T-cell (primary cell): ENCODE measurements at regions not wholly inside any gene's neighbourhood (a gene's known extent, or its start where the extent isn't known, plus 50 kb on each side); places are given as distances from the start of the nearest gene placed in this dataset.

Source experiments
- ATAC-seq, 4 experiments: fragments of 200-7000 bp in 3 of 4; fragments of 150-1000 bp in 1 of 4; cut with Tn5 transposase; replicated peaks in 1 of 4; 1 replicate in 3 of 4; 2 replicates in 1 of 4; pipeline ENCODE4 v1.10.0; 2021; ENCODE audit warnings: moderate library complexity in 3 of 4, mild to moderate bottlenecking in 2 of 4, moderate number of reproducible peaks in 1 of 4
- CTCF ChIA-PET, 2 donors: fragments of 300-600 bp; sonication (Branson Sonifier 250); formaldehyde crosslinking; loops; one replicate each; lab custom pipeline; 2022; ENCODE audit warnings: antibody characterized with exemption in 2 of 2; lab: Charles Lee
- POLR2A ChIA-PET, 2 donors: fragments of 300-600 bp; sonication (Branson Sonifier 250); formaldehyde crosslinking; loops; one replicate each; lab custom pipeline; 2022; ENCODE audit warnings: antibody characterized with exemption in 2 of 2; lab: Charles Lee
- DNase-seq, 35 experiments: peaks; one replicate each; pipeline versions ENCODE4 v3.0.0 to v3.0.0-alpha.2; 2013 to 2023
- H3K27ac ChIP-seq: one replicate; pipeline ENCODE4 v1.5.1; 2013; ENCODE audit warnings: low read length
- H3K27me3 ChIP-seq, 2 experiments: replicated peaks in 1 of 2; 1 replicate in 1 of 2; 2 replicates in 1 of 2; pipeline versions ENCODE4 v1.6.1 to v1.7.0; 2013; ENCODE audit warnings: low read length in 1 of 2, mixed read lengths in 1 of 2; ENCODE audit not compliant: control insufficient read depth in 2 of 2, insufficient read depth in 2 of 2; ENCODE audit errors: extremely low read depth in 1 of 2
- H3K36me3 ChIP-seq, 2 donors: 1 replicate in 1 of 2; 2 replicates in 1 of 2; pipeline versions ENCODE4 v1.6.1 to v1.7.0; 2013; ENCODE audit warnings: low read length in 1 of 2; ENCODE audit not compliant: control insufficient read depth in 2 of 2, insufficient read depth in 1 of 2; ENCODE audit errors: extremely low read depth in 1 of 2
- H3K4me1 ChIP-seq, 2 experiments: 1 replicate in 1 of 2; 2 replicates in 1 of 2; pipeline versions ENCODE4 v1.6.1 to v1.7.0; 2013; ENCODE audit warnings: low read length in 2 of 2, mixed read lengths in 1 of 2; ENCODE audit not compliant: insufficient read depth in 2 of 2, control insufficient read depth in 1 of 2; ENCODE audit errors: extremely low read depth in 1 of 2
- H3K4me3 ChIP-seq, 2 donors: 1 replicate in 1 of 2; 2 replicates in 1 of 2; pipeline versions ENCODE4 v1.5.1 to v1.7.0; 2013; ENCODE audit warnings: mild to moderate bottlenecking in 2 of 2, low read length in 1 of 2, moderate library complexity in 1 of 2; ENCODE audit not compliant: control insufficient read depth in 1 of 2; ENCODE audit errors: extremely low read depth in 1 of 2
- H3K9me3 ChIP-seq: 2 replicates; pipeline ENCODE4 v1.7.0; 2013
- H3K27ac Mint-ChIP-seq, 2 donors: one replicate each; pipeline ENCODE4 v1.8.0; 2020 to 2021; ENCODE audit warnings: mild to moderate bottlenecking in 2 of 2, mixed read lengths in 2 of 2
- H3K27me3 Mint-ChIP-seq, 2 donors: one replicate each; pipeline ENCODE4 v1.8.0; 2021 to 2022; ENCODE audit warnings: mixed read lengths in 2 of 2
- H3K36me3 Mint-ChIP-seq: one replicate; pipeline ENCODE4 v1.8.0; 2021; ENCODE audit warnings: mixed read lengths
- H3K4me1 Mint-ChIP-seq, 3 donors: one replicate each; pipeline ENCODE4 v1.8.0; 2020 to 2022; ENCODE audit warnings: mixed read lengths in 3 of 3, mild to moderate bottlenecking in 1 of 3
- H3K4me3 Mint-ChIP-seq, 3 donors: one replicate each; pipeline ENCODE4 v1.8.0; 2020 to 2022; ENCODE audit warnings: mild to moderate bottlenecking in 3 of 3, mixed read lengths in 3 of 3, moderate library complexity in 3 of 3
- H3K9me3 Mint-ChIP-seq, 3 donors: one replicate each; pipeline ENCODE4 v1.8.0; 2020 to 2022; ENCODE audit warnings: mixed read lengths in 3 of 3
- WGBS: methylation state at CpG from one replicate; pipeline ENCODE4 v1.1.5; 2013; ENCODE audit warnings: missing lambda C conversion rate; ENCODE audit not compliant: insufficient coverage; 5-methylcytosine and 5-hydroxymethylcytosine counted together

DNA sequence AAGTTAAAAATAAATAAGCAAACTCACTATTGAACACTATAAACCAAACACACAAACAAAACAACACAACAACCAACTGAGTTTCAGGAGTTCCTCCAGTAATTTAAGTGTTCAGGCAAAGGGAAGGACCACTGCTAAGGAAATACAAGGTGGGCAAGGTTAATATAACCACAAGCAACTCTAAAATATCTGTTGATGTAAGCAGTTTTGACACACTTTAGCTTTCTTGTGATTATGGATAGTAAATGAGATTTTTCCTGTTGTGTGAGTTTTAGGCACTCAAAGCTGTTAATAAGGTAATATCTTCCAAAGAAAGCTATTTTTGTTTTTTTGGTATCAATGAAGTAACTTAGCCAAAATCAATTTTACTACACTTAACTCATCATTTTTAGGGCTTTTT lies 839.1 kb upstream of the FOXG1 start:
- no peak overlapping the region for H3K27ac ChIP-seq
- no peaks in the 10 kb centered on the region for H3K27me3 ChIP-seq
- H3K9me3 Mint-ChIP-seq = peaks cover 5 to 25% (median 23%) of the 10 kb centered on the region in 3 donors
- H3K27me3 Mint-ChIP-seq = no peaks in the 10 kb centered on the region
- H3K4me3 ChIP-seq = no peak overlapping the region
- POLR2A ChIA-PET = no interaction called here
- no peaks in the 10 kb centered on the region for H3K36me3 Mint-ChIP-seq
- H3K4me1 ChIP-seq = no peaks in the 10 kb centered on the region
- CTCF ChIA-PET = no interaction called here
- no peak overlapping the region for H3K27ac Mint-ChIP-seq
- no peaks in the 10 kb centered on the region for H3K4me1 Mint-ChIP-seq
- no peak for DNase-seq
- peaks cover 3% of the 10 kb centered on the region for H3K9me3 ChIP-seq
- H3K36me3 ChIP-seq = no peaks in the 10 kb centered on the region
- no peak overlapping the region for H3K4me3 Mint-ChIP-seq
- ATAC-seq = no peak

GRCh38 chr14:27929797-27930347 lies 836.7 kb upstream of the FOXG1 start:
- no peaks in the 10 kb centered on the region for H3K4me1 ChIP-seq
- POLR2A ChIA-PET = no interaction called here
- no CpG with 5 or more reads among the region's 1 CpG for WGBS
- H3K27ac Mint-ChIP-seq = no peak overlapping the region
- H3K4me3 Mint-ChIP-seq = no peak overlapping the region
- H3K4me1 Mint-ChIP-seq = no peaks in the 10 kb centered on the region
- H3K9me3 Mint-ChIP-seq = peaks cover 5 to 35% (median 18%) of the 10 kb centered on the region in 3 donors
- no peaks in the 10 kb centered on the region for H3K36me3 Mint-ChIP-seq
- H3K36me3 ChIP-seq = no peaks in the 10 kb centered on the region
- no peaks in the 10 kb centered on the region for H3K27me3 Mint-ChIP-seq
- no peak overlapping the region for H3K27ac ChIP-seq
- CTCF ChIA-PET = no interaction called here
- ATAC-seq (no peak), DNase-seq (no peak)
- no peak overlapping the region for H3K4me3 ChIP-seq
- no peaks in the 10 kb centered on the region for H3K27me3 ChIP-seq
- peaks cover 3% of the 10 kb centered on the region for H3K9me3 ChIP-seq

- ATAC-seq (no peak), DNase-seq (no peak)
- H3K27ac Mint-ChIP-seq = no peak overlapping the region
- no peak overlapping the region for H3K4me3 ChIP-seq
- H3K27me3 ChIP-seq = no peaks in the 10 kb centered on the region
- H3K4me1 ChIP-seq = no peaks in the 10 kb centered on the region
- H3K9me3 ChIP-seq = no peaks in the 10 kb centered on the region
- no peaks in the 10 kb centered on the region for H3K4me1 Mint-ChIP-seq
- ChIA-PET POLR2A (no interaction called here), CTCF (no interaction called here)
- no peaks in the 10 kb centered on the region for H3K27me3 Mint-ChIP-seq
- H3K4me3 Mint-ChIP-seq = no peak overlapping the region
- H3K27ac ChIP-seq = no peak overlapping the region
- 57% methylated on average over 1 of the region's 1 CpG for WGBS
- H3K36me3 Mint-ChIP-seq = no peaks in the 10 kb centered on the region
- H3K36me3 ChIP-seq = no peaks in the 10 kb centered on the region
- H3K9me3 Mint-ChIP-seq = peaks cover 19 to 39% (median 19%) of the 10 kb centered on the region in 3 donors
Measured at GRCh38 chr14:27938392-27938791, 828.2 kb upstream of the FOXG1 start.

DNA sequence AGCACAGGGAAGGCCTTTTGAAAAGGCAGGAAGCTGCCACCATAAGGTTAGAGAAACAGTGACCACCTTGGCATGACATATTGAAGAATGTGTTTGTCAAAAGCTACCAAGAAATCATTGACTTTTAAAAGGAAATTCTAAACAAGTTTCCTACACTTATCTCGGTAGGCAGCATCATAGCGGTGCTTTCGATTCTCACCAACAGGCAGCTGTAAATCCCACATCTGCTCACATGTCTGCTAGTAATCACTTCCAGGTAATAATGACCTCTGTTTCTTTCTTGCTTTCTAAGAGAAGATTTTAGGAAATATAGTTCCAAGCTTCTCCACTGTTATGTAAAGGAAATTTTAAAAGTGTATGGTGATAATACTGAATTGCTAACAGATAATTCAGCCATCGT lies 821.1 kb upstream of the FOXG1 start:
- H3K27ac Mint-ChIP-seq = no peak overlapping the region
- H3K4me1 Mint-ChIP-seq = no peaks in the 10 kb centered on the region
- Histone ChIP-seq H3K4me1 (no peaks in the 10 kb centered on the region), H3K4me3 (no peak overlapping the region), H3K36me3 (no peaks in the 10 kb centered on the region), H3K9me3 (no peaks in the 10 kb centered on the region), H3K27me3 (no peaks in the 10 kb centered on the region), H3K27ac (no peak overlapping the region)
- ChIA-PET POLR2A (no interaction called here), CTCF (no interaction called here)
- H3K27me3 Mint-ChIP-seq = no peaks in the 10 kb centered on the region
- H3K9me3 Mint-ChIP-seq = peaks cover 14 to 33% (median 31%) of the 10 kb centered on the region in 3 donors
- DNase-seq = no peak
- no peaks in the 10 kb centered on the region for H3K36me3 Mint-ChIP-seq
- no CpG with 5 or more reads among the region's 4 CpGs for WGBS
- ATAC-seq = no peak
- H3K4me3 Mint-ChIP-seq = no peak overlapping the region

GRCh38 chr14:27958757-27959156 lies 807.8 kb upstream of the FOXG1 start:
- POLR2A ChIA-PET = no interaction called here
- no peak overlapping the region for H3K4me3 Mint-ChIP-seq
- no peaks in the 10 kb centered on the region for H3K27me3 ChIP-seq
- no peaks in the 10 kb centered on the region for H3K27me3 Mint-ChIP-seq
- peaks cover 18 to 32% (median 25%) of the 10 kb centered on the region in 3 donors for H3K9me3 Mint-ChIP-seq
- H3K36me3 Mint-ChIP-seq = no peaks in the 10 kb centered on the region
- H3K4me1 ChIP-seq = no peaks in the 10 kb centered on the region
- H3K27ac Mint-ChIP-seq = no peak overlapping the region
- H3K4me1 Mint-ChIP-seq = no peaks in the 10 kb centered on the region
- no peak overlapping the region for H3K4me3 ChIP-seq
- ATAC-seq (no peak), DNase-seq (no peak)
- no peaks in the 10 kb centered on the region for H3K36me3 ChIP-seq
- H3K27ac ChIP-seq = no peak overlapping the region
- no peaks in the 10 kb centered on the region for H3K9me3 ChIP-seq
- WGBS = 82% methylated on average over 1 of the region's 2 CpGs
- CTCF ChIA-PET = no interaction called here

GRCh38 chr14:27995691-27996090 lies 770.9 kb upstream of the FOXG1 start:
- 76% methylated on average over 4 of the region's 5 CpGs for WGBS
- H3K4me1 ChIP-seq = no peaks in the 10 kb centered on the region
- POLR2A ChIA-PET = no interaction called here
- H3K4me3 ChIP-seq = no peak overlapping the region
- H3K9me3 Mint-ChIP-seq = peaks cover 8 to 25% (median 15%) of the 10 kb centered on the region in 3 donors
- no peaks in the 10 kb centered on the region for H3K36me3 Mint-ChIP-seq
- no peak overlapping the region for H3K4me3 Mint-ChIP-seq
- no peaks in the 10 kb centered on the region for H3K27me3 ChIP-seq
- H3K9me3 ChIP-seq = no peaks in the 10 kb centered on the region
- H3K4me1 Mint-ChIP-seq = no peaks in the 10 kb centered on the region
- H3K36me3 ChIP-seq = no peaks in the 10 kb centered on the region
- no peaks in the 10 kb centered on the region for H3K27me3 Mint-ChIP-seq
- no peak overlapping the region for H3K27ac ChIP-seq
- no peak overlapping the region for H3K27ac Mint-ChIP-seq
- no peak for DNase-seq
- CTCF ChIA-PET = no interaction called here
- no peak for ATAC-seq

- POLR2A ChIA-PET = no interaction called here
Measured at GRCh38 chr14:28001002-28001401, 765.6 kb upstream of the FOXG1 start.

More at GRCh38 chr14:28001002-28001401, 765.6 kb upstream of the FOXG1 start:
- ATAC-seq (no peak), DNase-seq (no peak)
- H3K4me3 Mint-ChIP-seq = no peak overlapping the region
- H3K36me3 Mint-ChIP-seq = no peaks in the 10 kb centered on the region
- Histone ChIP-seq H3K27ac (no peak overlapping the region), H3K36me3 (no peaks in the 10 kb centered on the region), H3K4me3 (no peak overlapping the region), H3K27me3 (no peaks in the 10 kb centered on the region), H3K4me1 (no peaks in the 10 kb centered on the region), H3K9me3 (peaks cover 2% of the 10 kb centered on the region)
- 56% methylated on average over 5 of the region's 5 CpGs for WGBS
- H3K9me3 Mint-ChIP-seq = peaks cover 14 to 40% (median 22%) of the 10 kb centered on the region in 3 donors
- H3K27me3 Mint-ChIP-seq = no peaks in the 10 kb centered on the region
- no peaks in the 10 kb centered on the region for H3K4me1 Mint-ChIP-seq
- CTCF ChIA-PET = no interaction called here
- H3K27ac Mint-ChIP-seq = no peak overlapping the region
